K562 (cell line): ENCODE measurements at regions not wholly inside any gene's neighbourhood (a gene's known extent, or its start where the extent isn't known, plus 50 kb on each side); places are given as distances from the start of the nearest gene placed in this dataset.

Experiments used
- ARID1B ChIP-seq: fragments of 450-650 bp; IDR thresholded peaks from 2 replicates; pipeline ENCODE4 v1.6.1; 2016; ENCODE audit warnings: antibody characterized with exemption, mild to moderate bottlenecking, inconsistent platforms
- CBFA2T2 ChIP-seq: fragments of 450-650 bp; conservative IDR thresholded peaks from 2 replicates; pipeline ENCODE4 v1.6.1; 2017; ENCODE audit warnings: mild to moderate bottlenecking
- EGR1 ChIP-seq: fragments of 450-650 bp; conservative IDR thresholded peaks from 2 replicates; pipeline ENCODE4 v1.6.1; 2017; ENCODE audit warnings: mild to moderate bottlenecking
- ETV1 ChIP-seq: fragments of 450-650 bp; conservative IDR thresholded peaks from 2 replicates; pipeline ENCODE4 v1.6.1; 2016; ENCODE audit warnings: missing genetic modification characterization, control low read depth, low read depth, missing compliant biosample characterization
- HMGN3 ChIP-seq: IDR thresholded peaks from 2 replicates; pipeline ENCODE4 v1.6.1; 2011; ENCODE audit warnings: borderline replicate concordance, low read depth, mild to moderate bottlenecking, mixed read lengths, low read length; ENCODE audit not compliant: insufficient read length; ENCODE audit errors: extremely low read depth
- LEF1 ChIP-seq: fragments of 450-650 bp; IDR thresholded peaks from 2 replicates; pipeline ENCODE4 v1.6.1; 2016; ENCODE audit warnings: mild to moderate bottlenecking
- MAZ ChIP-seq, 2 experiments: fragments of 450-650 bp in 1 of 2; sonication (generic) in 1 of 2; formaldehyde crosslinking; IDR thresholded peaks in 1 of 2; conservative IDR thresholded peaks in 1 of 2; 2 replicates each; pipeline versions ENCODE4 v1.4.0 to v1.5.0; 2020; ENCODE audit warnings: mild to moderate bottlenecking in 1 of 2, missing genetic modification reagents in 1 of 2
- NCOA1 ChIP-seq: fragments of 450-650 bp; IDR thresholded peaks from 2 replicates; pipeline ENCODE4 v1.6.1; 2016; ENCODE audit warnings: low read depth
- NCOR1 ChIP-seq: fragments of 450-650 bp; IDR thresholded peaks from 2 replicates; pipeline ENCODE4 v1.6.1; 2016; ENCODE audit warnings: mild to moderate bottlenecking, moderate library complexity
- POLR3A ChIP-seq: IDR thresholded peaks from 2 replicates; pipeline ENCODE4 v1.6.1; 2011; ENCODE audit warnings: borderline replicate concordance, mild to moderate bottlenecking, moderate library complexity; ENCODE audit not compliant: insufficient read length, insufficient read depth; ENCODE audit errors: extremely low read depth
- TARDBP ChIP-seq: fragments of 450-650 bp; IDR thresholded peaks from 2 replicates; pipeline ENCODE4 v1.6.1; 2016
- TBL1XR1 ChIP-seq, 2 experiments: IDR thresholded peaks; 2 replicates each; pipeline ENCODE4 v1.6.1; 2012; ENCODE audit warnings: improper control_type of control experiment in 2 of 2, low read length in 2 of 2, mild to moderate bottlenecking in 1 of 2
- TBP ChIP-seq: optimal IDR thresholded peaks from 2 replicates; pipeline ENCODE3; 2011; ENCODE audit warnings: low read depth, low read length, improper control_type of control experiment
- TFAM ChIP-seq: fragments of 250-450 bp; sonication (Bioruptor Pico); conservative IDR thresholded peaks from 2 replicates; pipeline ENCODE4 v1.5.0; 2021; ENCODE audit warnings: mild to moderate bottlenecking, moderate library complexity
- THRA ChIP-seq: fragments of 450-650 bp; IDR thresholded peaks from 2 replicates; pipeline ENCODE4 v1.6.1; 2017; ENCODE audit warnings: mild to moderate bottlenecking, moderate library complexity
- TRIM24 ChIP-seq, 2 experiments: fragments of 450-650 bp; IDR thresholded peaks; 2 replicates each; pipeline ENCODE4 v1.6.1; 2016
- UBTF ChIP-seq, 2 experiments: IDR thresholded peaks; 2 replicates each; pipeline ENCODE4 v1.6.1; 2012; ENCODE audit warnings: improper control_type of control experiment in 2 of 2, low read depth in 2 of 2, low read length in 2 of 2, borderline replicate concordance in 1 of 2
- VEZF1 ChIP-seq: fragments of 200-800 bp; sonication (Bioruptor generic); IDR thresholded peaks from 2 replicates; pipeline ENCODE4 v1.6.1; 2017; ENCODE audit warnings: missing genetic modification characterization, missing compliant biosample characterization
- WHSC1 ChIP-seq: IDR thresholded peaks from one replicate; pipeline ENCODE4 v1.6.1; 2012; ENCODE audit warnings: low read length, control low read depth, inconsistent platforms
- ZNF212 ChIP-seq: fragments of 450-650 bp; formaldehyde crosslinking; IDR thresholded peaks from 2 replicates; pipeline ENCODE4 v1.4.0; 2020; ENCODE audit warnings: mild to moderate bottlenecking
- ZNF239 ChIP-seq: fragments of 250-450 bp; sonication (Bioruptor Pico); IDR thresholded peaks from 2 replicates; pipeline ENCODE4 v1.4.0; 2020; ENCODE audit warnings: mild to moderate bottlenecking
- ZNF398 ChIP-seq: fragments of 250-450 bp; sonication (Bioruptor Pico); IDR thresholded peaks from 2 replicates; pipeline ENCODE4 v1.8.0; 2021; ENCODE audit warnings: moderate library complexity, mild to moderate bottlenecking, inconsistent platforms
- ZNF57 ChIP-seq: fragments of 450-650 bp; formaldehyde crosslinking; IDR thresholded peaks from 2 replicates; pipeline ENCODE4 v1.4.0; 2020; ENCODE audit warnings: mild to moderate bottlenecking, moderate library complexity
- ZZZ3 ChIP-seq: fragments of 450-650 bp; IDR thresholded peaks from 2 replicates; pipeline ENCODE4 v1.6.1; 2016; ENCODE audit warnings: antibody characterized with exemption, mild to moderate bottlenecking, moderate library complexity

GRCh38 chr1:108079440-108080025 is 114.6 kb upstream of the VAV3 start (continued):
- TF ChIP-seq ARID1B (peak; percentile 97), UBTF (IDR thresholded peaks at IDR 0.05; ENCODE audit: borderline replicate concordance in 1 of 2, low read depth in 2 of 2, low read length in 2 of 2) (peak in 1 of 2 experiments; percentile 78; a peak in 1 of 4 replicates), ZNF239 (0 out of 2 replicates have a peak, but pooled peaks have one; percentile 7), ZNF398 (CRISPR knock-in tag) (no peak), TBP (peak; percentile 30), LEF1 (peak; percentile 67; the same call in 1 of the 2 replicates), MAZ (CRISPR knock-in tag; conservative IDR thresholded peaks at IDR 0.05 in 1 of 2, IDR thresholded peaks at IDR 0.05 in 1 of 2) (peak; percentile 79 to 86; a peak in 3 of 4 replicates), TRIM24 (IDR thresholded peaks at IDR 0.05) (peak; percentile 81 to 85; a peak in 3 of 4 replicates), EGR1 (peak; percentile 73), POLR3A (no peak), ZZZ3 (no peak), TARDBP (no peak), NCOR1 (peak; percentile 91), VEZF1 (CRISPR knock-in tag) (peak; percentile 78), HMGN3 (peak; percentile 53), TFAM (no peak), ZNF57 (CRISPR knock-in tag) (no peak), ZNF212 (CRISPR knock-in tag) (no peak), TBL1XR1 (IDR thresholded peaks at IDR 0.05; ENCODE audit: low read length in 2 of 2) (peak; percentile 32 to 40; a peak in 2 of 4 replicates), THRA (no peak), NCOA1 (peak; percentile 30; the same call in 1 of the 2 replicates), CBFA2T2 (peak; percentile 93), WHSC1 (no peak), ETV1 (tag) (peak; percentile 94)
